Activated T-cell treated with anti-CD3 and anti-CD28 coated beads, Interleukin-2, amount 50 U/mL, for 4 hours (primary cell): ENCODE measurements at regions not wholly inside any gene's neighbourhood (a gene's known extent, or its start where the extent isn't known, plus 50 kb on each side); places are given as distances from the start of the nearest gene placed in this dataset.

Source experiments
- ATAC-seq, 2 donors: fragments of 200-7000 bp; cut with Tn5 transposase; one replicate each; pipeline ENCODE4 v1.10.0; 2021
- DNase-seq: peaks from one replicate; pipeline ENCODE4 v3.0.0-alpha.2; 2020
- H3K27me3 Mint-ChIP-seq: one replicate; pipeline ENCODE4 v1.8.0; 2021; ENCODE audit warnings: low read depth, mixed read lengths
- H3K36me3 Mint-ChIP-seq: one replicate; pipeline ENCODE4 v1.8.0; 2022; ENCODE audit warnings: mixed read lengths; ENCODE audit not compliant: insufficient read depth
- H3K4me1 Mint-ChIP-seq: one replicate; pipeline ENCODE4 v1.8.0; 2021; ENCODE audit warnings: low read depth, mixed read lengths
- H3K4me3 Mint-ChIP-seq: one replicate; pipeline ENCODE4 v1.8.0; 2021; ENCODE audit warnings: mild to moderate bottlenecking, moderate library complexity, mixed read lengths
- H3K9me3 Mint-ChIP-seq: one replicate; pipeline ENCODE4 v1.8.0; 2021; ENCODE audit warnings: mixed read lengths

DNA sequence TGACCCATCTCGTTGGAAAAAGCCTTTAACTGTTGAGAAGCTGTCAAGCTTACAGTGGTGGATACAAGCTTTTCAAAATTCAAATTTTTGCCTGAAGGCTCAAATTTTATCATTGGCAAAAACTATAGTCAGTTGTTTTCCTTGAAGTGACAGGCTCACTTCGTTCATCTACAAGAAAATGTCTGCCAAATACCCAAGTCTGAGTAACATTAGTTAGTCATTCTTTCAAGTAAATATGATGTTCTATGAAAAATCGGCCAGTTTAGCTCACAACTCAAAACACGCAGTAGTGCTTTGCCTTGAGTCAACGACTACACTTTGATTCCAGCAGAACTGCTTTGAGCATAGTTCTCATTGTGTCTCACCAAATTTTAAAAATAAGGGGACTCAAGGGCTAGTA lies 170.3 kb upstream of the MAMLD1 start:
- no peak for DNase-seq
- no peaks in the 10 kb centered on the region for H3K27me3 Mint-ChIP-seq
- no peak overlapping the region for H3K4me3 Mint-ChIP-seq
- H3K4me1 Mint-ChIP-seq: no peaks in the 10 kb centered on the region
- H3K9me3 Mint-ChIP-seq: no peaks in the 10 kb centered on the region
- no peak for ATAC-seq
- no peaks in the 10 kb centered on the region for H3K36me3 Mint-ChIP-seq

DNA sequence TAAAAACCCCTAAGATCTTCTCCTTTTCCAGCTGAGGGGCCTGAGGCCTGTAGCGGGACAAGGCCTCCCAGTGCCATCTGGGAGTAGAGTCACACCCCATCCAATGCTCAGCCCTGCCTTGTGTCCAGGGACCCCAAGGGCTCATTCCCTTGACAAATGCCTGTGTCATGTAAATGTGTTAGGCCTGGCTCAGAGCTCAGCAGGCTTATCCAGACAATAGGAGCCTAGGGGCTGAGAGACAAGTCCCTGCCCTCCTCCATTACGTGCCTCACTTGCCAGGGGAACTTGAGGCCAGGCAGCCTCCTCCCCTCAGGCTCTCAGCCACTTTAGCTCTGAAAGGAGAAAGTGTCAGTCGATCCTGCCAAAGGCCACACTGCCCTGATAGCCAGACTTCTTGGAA lies 166.8 kb upstream of the MAMLD1 start:
- Mint-ChIP-seq H3K27me3 (no peaks in the 10 kb centered on the region), H3K4me3 (no peak overlapping the region), H3K9me3 (no peaks in the 10 kb centered on the region), H3K4me1 (peaks cover 5% of the 10 kb centered on the region), H3K36me3 (no peaks in the 10 kb centered on the region)
- no peak for DNase-seq
- ATAC-seq: no peak

- no peak overlapping the region for H3K4me3 Mint-ChIP-seq
- H3K4me1 Mint-ChIP-seq: peaks cover 6% of the 10 kb centered on the region
- DNase-seq (no peak), ATAC-seq (no peak)
- H3K36me3 Mint-ChIP-seq: no peaks in the 10 kb centered on the region
- no peaks in the 10 kb centered on the region for H3K9me3 Mint-ChIP-seq
- H3K27me3 Mint-ChIP-seq: no peaks in the 10 kb centered on the region
Observed at GRCh38 chrX:150197388-150197787, 165.7 kb upstream of the MAMLD1 start.

GRCh38 chrX:150198776-150199175 lies 164.3 kb upstream of the MAMLD1 start:
- no peaks in the 10 kb centered on the region for H3K27me3 Mint-ChIP-seq
- DNase-seq: no peak
- H3K36me3 Mint-ChIP-seq: no peaks in the 10 kb centered on the region
- H3K9me3 Mint-ChIP-seq: no peaks in the 10 kb centered on the region
- peaks cover 6% of the 10 kb centered on the region for H3K4me1 Mint-ChIP-seq
- ATAC-seq: no peak
- no peak overlapping the region for H3K4me3 Mint-ChIP-seq

- H3K4me1 Mint-ChIP-seq: peaks cover 6% of the 10 kb centered on the region
- no peak for ATAC-seq
- H3K36me3 Mint-ChIP-seq: no peaks in the 10 kb centered on the region
- DNase-seq: no peak
- no peaks in the 10 kb centered on the region for H3K9me3 Mint-ChIP-seq
- no peak overlapping the region for H3K4me3 Mint-ChIP-seq
- H3K27me3 Mint-ChIP-seq: no peaks in the 10 kb centered on the region
Observed at GRCh38 chrX:150199181-150199580, 163.9 kb upstream of the MAMLD1 start.

DNA sequence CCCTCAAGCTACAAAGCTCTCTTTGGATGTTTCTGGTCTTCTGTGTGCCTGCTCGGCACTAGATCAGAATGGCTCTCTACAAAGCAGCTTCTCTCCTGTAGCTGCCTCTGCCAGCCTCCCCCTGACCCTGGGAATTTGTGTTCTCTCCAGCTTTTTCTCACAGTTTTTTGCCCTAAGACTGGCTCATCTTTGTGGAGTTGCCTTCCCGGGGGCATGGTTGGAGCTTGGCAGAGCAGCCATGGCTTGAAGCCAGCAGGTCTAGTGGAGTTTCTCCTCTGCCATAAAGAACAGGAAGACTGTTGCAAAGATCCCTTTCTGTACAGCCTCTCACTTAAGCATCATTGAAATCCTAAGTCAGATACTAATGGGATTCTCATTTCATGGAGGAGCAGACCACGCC lies 163.3 kb upstream of the MAMLD1 start:
- Mint-ChIP-seq H3K9me3 (no peaks in the 10 kb centered on the region), H3K4me3 (no peak overlapping the region), H3K27me3 (no peaks in the 10 kb centered on the region), H3K4me1 (peaks cover 6% of the 10 kb centered on the region), H3K36me3 (no peaks in the 10 kb centered on the region)
- no peak for ATAC-seq
- DNase-seq: no peak

- ATAC-seq: no peak
- H3K4me1 Mint-ChIP-seq: peaks cover 6% of the 10 kb centered on the region
- no peaks in the 10 kb centered on the region for H3K27me3 Mint-ChIP-seq
- no peak overlapping the region for H3K4me3 Mint-ChIP-seq
- H3K9me3 Mint-ChIP-seq: no peaks in the 10 kb centered on the region
- DNase-seq: no peak
- H3K36me3 Mint-ChIP-seq: no peaks in the 10 kb centered on the region
Observed at GRCh38 chrX:150200361-150200760, 162.8 kb upstream of the MAMLD1 start.

GRCh38 chrX:150200820-150201287 lies 162.3 kb upstream of the MAMLD1 start:
- Mint-ChIP-seq H3K4me3 (no peak overlapping the region), H3K36me3 (no peaks in the 10 kb centered on the region), H3K9me3 (no peaks in the 10 kb centered on the region), H3K27me3 (no peaks in the 10 kb centered on the region), H3K4me1 (peaks cover 6% of the 10 kb centered on the region)
- peak; percentile 97 to 99 for ATAC-seq
- peak; percentile 11 for DNase-seq

GRCh38 chrX:150201391-150201790 lies 161.7 kb upstream of the MAMLD1 start:
- Mint-ChIP-seq H3K4me3 (no peak overlapping the region), H3K36me3 (no peaks in the 10 kb centered on the region), H3K4me1 (peaks cover 6% of the 10 kb centered on the region), H3K9me3 (no peaks in the 10 kb centered on the region), H3K27me3 (no peaks in the 10 kb centered on the region)
- ATAC-seq (no peak), DNase-seq (no peak)

DNA sequence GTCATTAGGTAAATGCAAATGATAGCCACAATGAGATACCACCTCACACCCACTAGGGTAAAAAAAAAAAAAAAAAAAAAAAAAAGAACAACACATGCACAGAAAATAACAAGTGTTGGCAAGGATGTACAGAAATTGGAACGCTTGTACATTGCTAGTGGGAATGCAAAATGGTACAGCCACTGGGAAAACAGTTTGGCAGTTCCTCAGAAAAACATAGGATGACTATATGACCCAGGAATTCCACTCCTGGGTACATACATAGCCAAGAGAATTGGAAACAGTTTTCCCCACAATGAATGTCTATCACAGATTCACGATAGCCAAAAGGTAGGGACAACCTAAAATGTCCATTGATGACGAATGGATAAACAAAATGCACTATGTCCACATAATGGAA lies 161.3 kb upstream of the MAMLD1 start:
- DNase-seq: no peak
- Mint-ChIP-seq H3K4me3 (no peak overlapping the region), H3K9me3 (no peaks in the 10 kb centered on the region), H3K4me1 (peaks cover 6% of the 10 kb centered on the region), H3K27me3 (no peaks in the 10 kb centered on the region), H3K36me3 (no peaks in the 10 kb centered on the region)
- ATAC-seq: no peak

GRCh38 chrX:150202641-150203247 lies 160.4 kb upstream of the MAMLD1 start:
- Mint-ChIP-seq H3K4me1 (peaks cover 6% of the 10 kb centered on the region), H3K36me3 (no peaks in the 10 kb centered on the region), H3K27me3 (no peaks in the 10 kb centered on the region), H3K9me3 (no peaks in the 10 kb centered on the region), H3K4me3 (no peak overlapping the region)
- ATAC-seq (no peak), DNase-seq (no peak)

- Mint-ChIP-seq H3K36me3 (no peaks in the 10 kb centered on the region), H3K4me3 (no peak overlapping the region), H3K9me3 (no peaks in the 10 kb centered on the region), H3K4me1 (peaks cover 6% of the 10 kb centered on the region), H3K27me3 (no peaks in the 10 kb centered on the region)
- ATAC-seq: no peak
- DNase-seq: no peak
Observed at GRCh38 chrX:150203248-150203645, 159.9 kb upstream of the MAMLD1 start.

- no peak overlapping the region for H3K4me3 Mint-ChIP-seq
Observed at GRCh38 chrX:150205011-150205410, 158.1 kb upstream of the MAMLD1 start.

DNA sequence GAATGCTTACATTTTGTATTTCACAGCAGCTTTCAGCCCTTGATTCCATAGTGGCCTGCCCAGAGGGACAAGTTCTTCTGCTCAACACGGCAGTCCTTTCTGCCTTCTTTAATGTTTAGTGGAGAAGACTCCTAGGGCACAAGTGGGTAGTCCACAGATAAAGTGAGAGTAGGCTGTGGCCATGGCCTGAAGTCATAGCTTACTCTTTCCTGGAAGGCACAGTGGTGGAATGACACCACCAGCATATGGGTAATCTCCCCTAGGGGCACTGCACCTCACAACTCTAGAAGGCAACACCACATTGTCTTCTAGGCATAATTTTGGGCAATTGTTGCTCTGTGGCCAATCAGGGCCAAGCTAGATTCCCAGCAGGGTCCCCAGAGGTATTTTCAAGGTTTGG lies 155.4 kb upstream of the MAMLD1 start:
- H3K36me3 Mint-ChIP-seq: no peaks in the 10 kb centered on the region
- DNase-seq: no peak
- H3K9me3 Mint-ChIP-seq: no peaks in the 10 kb centered on the region
- no peaks in the 10 kb centered on the region for H3K4me1 Mint-ChIP-seq
- no peaks in the 10 kb centered on the region for H3K27me3 Mint-ChIP-seq
- ATAC-seq: no peak
- H3K4me3 Mint-ChIP-seq: no peak overlapping the region

More at GRCh38 chrX:150205011-150205410, 158.1 kb upstream of the MAMLD1 start:
- H3K9me3 Mint-ChIP-seq: no peaks in the 10 kb centered on the region
- DNase-seq: no peak
- no peak for ATAC-seq
- peaks cover 6% of the 10 kb centered on the region for H3K4me1 Mint-ChIP-seq
- H3K36me3 Mint-ChIP-seq: no peaks in the 10 kb centered on the region
- H3K27me3 Mint-ChIP-seq: no peaks in the 10 kb centered on the region

DNA sequence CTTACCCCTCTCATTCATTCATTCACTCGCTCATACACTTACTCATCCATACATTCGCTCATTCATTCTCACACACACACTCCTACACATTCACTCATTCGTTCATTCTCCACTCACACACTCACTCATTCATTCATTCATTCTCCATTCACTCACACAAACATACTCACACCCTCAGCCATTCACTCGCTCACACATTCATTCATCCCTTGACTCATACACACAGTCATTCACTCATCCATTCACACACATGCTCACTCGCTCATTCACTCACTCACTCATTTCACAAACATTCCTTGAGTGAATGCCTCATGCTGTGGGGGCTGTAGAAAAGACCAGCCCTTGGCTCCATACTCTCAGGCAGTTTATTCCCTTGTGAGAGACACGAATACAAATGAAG lies 151.1 kb upstream of the MAMLD1 start:
- Mint-ChIP-seq H3K9me3 (no peaks in the 10 kb centered on the region), H3K4me3 (no peak overlapping the region), H3K27me3 (no peaks in the 10 kb centered on the region), H3K4me1 (no peaks in the 10 kb centered on the region), H3K36me3 (no peaks in the 10 kb centered on the region)
- ATAC-seq: no peak
- no peak for DNase-seq
